ENCODE measurements at regions not wholly inside any gene's neighbourhood (a gene's known extent, or its start where the extent isn't known, plus 50 kb on each side); places are given as distances from the start of the nearest gene placed in this dataset.

- no peak for TF ChIP-seq CTCF (IDR thresholded peaks at IDR 0.05; ENCODE audit: low read depth, low read length)
- TF ChIP-seq EZH2phosphoT487 (IDR thresholded peaks at IDR 0.05; ENCODE audit: low read depth): no peak
Observed at GRCh38 chr11:71084306-71085012, 167.9 kb downstream of the SHANK2 start.

Measured in OCI-LY3 (cell line).